HCT116 (cell line): ENCODE measurements at regions not wholly inside any gene's neighbourhood (a gene's known extent, or its start where the extent isn't known, plus 50 kb on each side); places are given as distances from the start of the nearest gene placed in this dataset.

Experiments
- EZH2phosphoT487 ChIP-seq: fragments of 200-600 bp; IDR thresholded peaks from 2 replicates; pipeline ENCODE4 v1.6.1; 2018; ENCODE audit warnings: antibody characterized with exemption, borderline replicate concordance
- POLR2A ChIP-seq: IDR thresholded peaks from 2 replicates; pipeline ENCODE4 v1.7.0; 2011; ENCODE audit warnings: borderline replicate concordance; ENCODE audit not compliant: insufficient read depth, insufficient read length; ENCODE audit errors: extremely low read depth
- TF ChIP-seq, protein P1 (sequence below), 3 experiments: fragments of 200-600 bp in 1 of 3; sonication (generic) in 1 of 3; IDR thresholded peaks in 2 of 3; conservative IDR thresholded peaks in 1 of 3; 2 replicates each; pipeline ENCODE4 v1.5.1; 2012 to 2017; ENCODE audit warnings: low read depth in 2 of 3, low read length in 2 of 3, antibody characterized with exemption in 1 of 3, borderline replicate concordance in 1 of 3, control low read depth in 1 of 3, mild to moderate bottlenecking in 1 of 3, mixed read lengths in 1 of 3, mixed run types in 1 of 3, moderate library complexity in 1 of 3; ENCODE audit not compliant: insufficient read depth in 1 of 3

- TF ChIP-seq, protein P1, sequence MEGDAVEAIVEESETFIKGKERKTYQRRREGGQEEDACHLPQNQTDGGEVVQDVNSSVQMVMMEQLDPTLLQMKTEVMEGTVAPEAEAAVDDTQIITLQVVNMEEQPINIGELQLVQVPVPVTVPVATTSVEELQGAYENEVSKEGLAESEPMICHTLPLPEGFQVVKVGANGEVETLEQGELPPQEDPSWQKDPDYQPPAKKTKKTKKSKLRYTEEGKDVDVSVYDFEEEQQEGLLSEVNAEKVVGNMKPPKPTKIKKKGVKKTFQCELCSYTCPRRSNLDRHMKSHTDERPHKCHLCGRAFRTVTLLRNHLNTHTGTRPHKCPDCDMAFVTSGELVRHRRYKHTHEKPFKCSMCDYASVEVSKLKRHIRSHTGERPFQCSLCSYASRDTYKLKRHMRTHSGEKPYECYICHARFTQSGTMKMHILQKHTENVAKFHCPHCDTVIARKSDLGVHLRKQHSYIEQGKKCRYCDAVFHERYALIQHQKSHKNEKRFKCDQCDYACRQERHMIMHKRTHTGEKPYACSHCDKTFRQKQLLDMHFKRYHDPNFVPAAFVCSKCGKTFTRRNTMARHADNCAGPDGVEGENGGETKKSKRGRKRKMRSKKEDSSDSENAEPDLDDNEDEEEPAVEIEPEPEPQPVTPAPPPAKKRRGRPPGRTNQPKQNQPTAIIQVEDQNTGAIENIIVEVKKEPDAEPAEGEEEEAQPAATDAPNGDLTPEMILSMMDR (IDR thresholded peaks at IDR 0.05 in 2 of 3, conservative IDR thresholded peaks at IDR 0.05 in 1 of 3; ENCODE audit: borderline replicate concordance in 1 of 3, insufficient read depth in 1 of 3, low read depth in 2 of 3, low read length in 2 of 3), result no peak
- TF ChIP-seq EZH2phosphoT487 (no peak), POLR2A (no peak)
Measured at GRCh38 chr7:67866054-67866453, 869.4 kb downstream of the TYW1 start.
